ENCODE measurements at regions not wholly inside any gene's neighbourhood (a gene's known extent, or its start where the extent isn't known, plus 50 kb on each side); places are given as distances from the start of the nearest gene placed in this dataset.

- TF ChIP-seq SMC3 (IDR thresholded peaks at IDR 0.05; ENCODE audit: low read depth, low read length), result no peak
- no peak for TF ChIP-seq MAFK (IDR thresholded peaks at IDR 0.05; ENCODE audit: low read depth, low read length)
- TF ChIP-seq RAD21 (IDR thresholded peaks at IDR 0.05; ENCODE audit: low read length), result no peak
- TF ChIP-seq RFX5 (IDR thresholded peaks at IDR 0.05; ENCODE audit: low read depth, low read length), result no peak
- TF ChIP-seq ELK1 (IDR thresholded peaks at IDR 0.05; ENCODE audit: borderline replicate concordance, low read depth, low read length), result no peak
- TF ChIP-seq BHLHE40 (IDR thresholded peaks at IDR 0.05; ENCODE audit: low read depth, low read length), result no peak
- TF ChIP-seq FOS (IDR thresholded peaks at IDR 0.05; ENCODE audit: low read depth, low read length), result no peak
- TF ChIP-seq NFE2L2 (IDR thresholded peaks at IDR 0.05; ENCODE audit: low read depth, low read length), result no peak
- TF ChIP-seq CEBPB (IDR thresholded peaks at IDR 0.05; ENCODE audit: low read depth, low read length), result no peak
- TF ChIP-seq RCOR1 (IDR thresholded peaks at IDR 0.05; ENCODE audit: insufficient replicate concordance, low read length), result no peak
- no peak for TF ChIP-seq MAZ (IDR thresholded peaks at IDR 0.05; ENCODE audit: borderline replicate concordance, low read depth, low read length)
- no peak for TF ChIP-seq MXI1 (IDR thresholded peaks at IDR 0.05; ENCODE audit: borderline replicate concordance, low read depth, low read length)
- TF ChIP-seq USF2 (IDR thresholded peaks at IDR 0.05; ENCODE audit: low read depth, low read length), result no peak
- no peak for TF ChIP-seq CTCF (conservative IDR thresholded peaks at IDR 0.05; ENCODE audit: low read depth, low read length)
- no peak for TF ChIP-seq CHD1 (IDR thresholded peaks at IDR 0.05; ENCODE audit: low read depth, low read length)
- no peak for TF ChIP-seq POLR2A (IDR thresholded peaks at IDR 0.05; ENCODE audit: low read depth, low read length)
- CTCF ChIA-PET, result no interaction called here
- no peak for DNase-seq
- Histone ChIP-seq H3K4me3 (ENCODE audit: insufficient read depth, low read depth, low read length) (no peak overlapping the region), H3K4me2 (ENCODE audit: low read depth, low read length) (no peak overlapping the region), H3K9ac (ENCODE audit: low read depth, low read length) (no peak overlapping the region), H3K27me3 (ENCODE audit: control insufficient read depth, insufficient read depth, low read length) (no peaks in the 10 kb centered on the region), H2AK5ac (ENCODE audit: low read depth, low read length) (no peak overlapping the region), H3K23ac (ENCODE audit: low read depth, low read length) (no peak overlapping the region), H2AFZ (replicated peaks; ENCODE audit: low read length, poor library complexity) (no peak overlapping the region), H3K56ac (ENCODE audit: extremely low read depth, insufficient read depth, low read length) (no peak overlapping the region), H3K14ac (replicated peaks; ENCODE audit: low read depth, low read length) (no peak overlapping the region), H3K79me1 (ENCODE audit: low read depth in 1 of 2, low read length in 2 of 2) (no peaks in the 10 kb centered on the region), H2BK20ac (ENCODE audit: low read depth, low read length) (no peak overlapping the region), H3K4me1 (ENCODE audit: control insufficient read depth, insufficient read depth, low read length) (no peaks in the 10 kb centered on the region), H3K27ac (ENCODE audit: insufficient read depth, low read length) (no peak overlapping the region), H2BK15ac (ENCODE audit: low read depth, low read length) (no peak overlapping the region), H2BK5ac (ENCODE audit: low read depth, low read length, poor library complexity, severe bottlenecking) (no peak overlapping the region), H2BK120ac (ENCODE audit: low read depth, low read length) (no peak overlapping the region), H3K18ac (ENCODE audit: low read depth, low read length) (no peak overlapping the region), H3K36me3 (ENCODE audit: control insufficient read depth, insufficient read depth, low read length) (no peaks in the 10 kb centered on the region), H3K9me1 (ENCODE audit: insufficient read depth, low read length) (no peaks in the 10 kb centered on the region), H3K9me3 (ENCODE audit: control insufficient read depth, insufficient read depth, low read length) (no peaks in the 10 kb centered on the region), H4K91ac (ENCODE audit: insufficient read depth, low read depth, low read length) (no peak overlapping the region), H3K4ac (ENCODE audit: low read depth, low read length) (no peak overlapping the region), H2AK9ac (replicated peaks; ENCODE audit: low read depth, low read length, poor library complexity) (no peak overlapping the region), H4K5ac (ENCODE audit: low read depth, low read length) (no peak overlapping the region), H4K8ac (ENCODE audit: low read depth in 2 of 2, low read length in 2 of 2) (no peak overlapping the region), H4K20me1 (ENCODE audit: insufficient read depth, low read length) (no peaks in the 10 kb centered on the region)
- dilution Hi-C loops (cut with HindIII; ENCODE audit: low sequenced_read_pairs, unreplicated experiment), result no loop called here
- no CpG with 5 or more reads among the region's 1 CpG for WGBS, 2 experiments (ENCODE audit: extremely low coverage in 2 of 2, insufficient read length in 1 of 2)
- no TSS peak for BruUV-seq (replicated peaks)
- no peak for ATAC-seq (ENCODE audit: low read depth)
- POLR2A ChIA-PET (ENCODE audit: unreplicated experiment), result no interaction called here
- intact Hi-C loops (cut with micrococcal nuclease), result no loop called here
- in situ Hi-C loops (cut with MboI; ENCODE audit: low sequenced_read_pairs), result loop anchor here (25.0 kb wide), 1 partner anchor 1430 kb away; no protein-coding TSS in a partner anchor
Observed at GRCh38 chr17:71107136-71107535, 937.8 kb downstream of the KCNJ2 start.

Measured in IMR-90 (cell line).